ENCODE measurements at regions not wholly inside any gene's neighbourhood (a gene's known extent, or its start where the extent isn't known, plus 50 kb on each side); places are given as distances from the start of the nearest gene placed in this dataset.

DNA sequence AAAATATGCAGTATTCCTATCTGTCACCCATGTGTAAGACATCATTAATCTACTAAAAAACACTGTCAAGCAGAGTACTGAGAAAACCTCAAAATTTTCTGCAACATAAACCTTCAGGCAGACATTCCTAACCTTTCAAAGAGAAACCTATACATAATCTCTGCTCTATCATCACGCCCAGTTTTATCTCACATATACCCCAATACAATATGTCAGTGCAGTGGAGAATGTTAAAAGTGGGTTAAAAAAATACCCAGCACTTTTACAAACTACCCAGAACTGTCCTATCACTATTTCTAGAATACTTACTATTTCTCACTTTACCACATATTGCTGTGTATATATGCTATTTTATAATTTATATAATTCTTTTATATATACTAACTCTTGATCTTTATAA, 922.0 kb upstream of the SORCS1 start:
- H3K27ac ChIP-seq (ENCODE audit: low read depth in 2 of 2, low read length in 1 of 2) = no peak overlapping the region
- no peaks in the 10 kb centered on the region for H3K36me3 ChIP-seq (ENCODE audit: control insufficient read depth in 2 of 2, insufficient read depth in 2 of 2, low read length in 1 of 2)
- H3K9me3 ChIP-seq (ENCODE audit: control insufficient read depth in 2 of 2, insufficient read depth in 1 of 2, low read depth in 1 of 2, low read length in 1 of 2) = peaks cover 0 to 3% of the 10 kb centered on the region in 2 donors
- no peaks in the 10 kb centered on the region for H3K4me1 ChIP-seq (ENCODE audit: control insufficient read depth in 2 of 2, insufficient read depth in 2 of 2, low read length in 1 of 2)
- no peaks in the 10 kb centered on the region for H3K27me3 ChIP-seq (ENCODE audit: control insufficient read depth in 1 of 2, insufficient read depth in 2 of 2, low read length in 2 of 2)
- no peak overlapping the region for H3K4me3 ChIP-seq (ENCODE audit: low read depth in 1 of 2, low read length in 2 of 2)
- 82 to 84% methylated on average over 1 of the region's 1 CpG for WGBS, 2 donors

DNA sequence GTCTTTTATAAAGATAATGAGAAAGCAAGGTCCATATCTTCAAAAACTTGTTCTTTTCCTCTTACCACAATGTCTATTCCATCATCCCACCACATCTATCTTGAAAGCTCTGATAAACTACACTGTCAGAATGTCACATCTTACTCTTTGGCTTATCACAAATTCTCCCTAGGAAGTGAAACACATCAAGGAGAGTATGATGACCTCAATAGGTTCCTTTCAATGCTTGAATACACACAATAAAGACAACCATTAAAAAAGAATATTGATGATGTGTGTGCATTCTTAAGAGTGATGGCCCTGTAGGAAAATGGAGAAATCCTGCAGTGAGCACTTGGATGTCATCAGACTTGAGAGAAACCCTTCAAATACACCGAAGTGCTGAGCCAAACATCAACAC, 918.1 kb upstream of the SORCS1 start:
- WGBS, 2 donors = 61 to 70% methylated on average over 1 of the region's 1 CpG

DNA sequence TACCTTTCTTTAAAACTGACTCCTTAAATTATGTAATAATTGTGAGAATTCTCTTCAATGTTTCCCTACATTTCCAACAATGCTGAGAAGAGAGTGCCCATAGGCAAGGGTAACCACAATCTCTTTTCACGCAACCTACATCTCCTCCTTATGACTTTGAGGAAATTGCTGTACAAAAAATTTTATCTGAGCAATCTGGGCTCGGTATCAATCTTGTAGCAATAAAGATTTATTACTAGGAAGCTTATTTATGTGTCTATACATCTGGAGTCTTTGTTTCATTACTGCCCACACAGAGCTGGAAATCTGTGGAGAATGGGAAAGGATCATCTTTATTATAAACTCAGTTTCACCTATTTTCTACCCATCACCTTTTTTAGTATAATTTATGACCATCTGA, 913.8 kb upstream of the SORCS1 start:
- H3K4me3 ChIP-seq (ENCODE audit: low read depth in 1 of 2, low read length in 2 of 2) = no peak overlapping the region
- no peak overlapping the region for H3K27ac ChIP-seq (ENCODE audit: low read depth in 2 of 2, low read length in 1 of 2)
- no peaks in the 10 kb centered on the region for H3K4me1 ChIP-seq (ENCODE audit: control insufficient read depth in 2 of 2, insufficient read depth in 2 of 2, low read length in 1 of 2)
- H3K36me3 ChIP-seq (ENCODE audit: control insufficient read depth in 2 of 2, insufficient read depth in 2 of 2, low read length in 1 of 2) = no peaks in the 10 kb centered on the region
- no peaks in the 10 kb centered on the region for H3K9me3 ChIP-seq (ENCODE audit: control insufficient read depth in 2 of 2, insufficient read depth in 1 of 2, low read depth in 1 of 2, low read length in 1 of 2)
- 68% methylated on average over 2 of the region's 2 CpGs for whole genome bisulfite sequencing, 2 donors
- H3K27me3 ChIP-seq (ENCODE audit: control insufficient read depth in 1 of 2, insufficient read depth in 2 of 2, low read length in 2 of 2) = no peaks in the 10 kb centered on the region

More for the DNA sequence above, 918.1 kb upstream of the SORCS1 start:
- H3K9me3 ChIP-seq (ENCODE audit: control insufficient read depth in 2 of 2, insufficient read depth in 1 of 2, low read depth in 1 of 2, low read length in 1 of 2) = no peaks in the 10 kb centered on the region
- no peaks in the 10 kb centered on the region for H3K36me3 ChIP-seq (ENCODE audit: control insufficient read depth in 2 of 2, insufficient read depth in 2 of 2, low read length in 1 of 2)
- H3K4me3 ChIP-seq (ENCODE audit: low read depth in 1 of 2, low read length in 2 of 2) = no peak overlapping the region
- no peaks in the 10 kb centered on the region for H3K27me3 ChIP-seq (ENCODE audit: control insufficient read depth in 1 of 2, insufficient read depth in 2 of 2, low read length in 2 of 2)
- H3K27ac ChIP-seq (ENCODE audit: low read depth in 2 of 2, low read length in 1 of 2) = no peak overlapping the region
- H3K4me1 ChIP-seq (ENCODE audit: control insufficient read depth in 2 of 2, insufficient read depth in 2 of 2, low read length in 1 of 2) = no peaks in the 10 kb centered on the region

- H3K27me3 ChIP-seq (ENCODE audit: control insufficient read depth in 1 of 2, insufficient read depth in 2 of 2, low read length in 2 of 2) = no peaks in the 10 kb centered on the region
- no peaks in the 10 kb centered on the region for H3K4me1 ChIP-seq (ENCODE audit: control insufficient read depth in 2 of 2, insufficient read depth in 2 of 2, low read length in 1 of 2)
- H3K36me3 ChIP-seq (ENCODE audit: control insufficient read depth in 2 of 2, insufficient read depth in 2 of 2, low read length in 1 of 2) = no peaks in the 10 kb centered on the region
- no peak overlapping the region for H3K27ac ChIP-seq (ENCODE audit: low read depth in 2 of 2, low read length in 1 of 2)
- 84 to 87% methylated on average over 3 of the region's 3 CpGs for WGBS, 2 donors
- H3K4me3 ChIP-seq (ENCODE audit: low read depth in 1 of 2, low read length in 2 of 2) = no peak overlapping the region
- no peaks in the 10 kb centered on the region for H3K9me3 ChIP-seq (ENCODE audit: control insufficient read depth in 2 of 2, insufficient read depth in 1 of 2, low read depth in 1 of 2, low read length in 1 of 2)
Measured at GRCh38 chr10:108072466-108072865, 908.0 kb upstream of the SORCS1 start.

DNA sequence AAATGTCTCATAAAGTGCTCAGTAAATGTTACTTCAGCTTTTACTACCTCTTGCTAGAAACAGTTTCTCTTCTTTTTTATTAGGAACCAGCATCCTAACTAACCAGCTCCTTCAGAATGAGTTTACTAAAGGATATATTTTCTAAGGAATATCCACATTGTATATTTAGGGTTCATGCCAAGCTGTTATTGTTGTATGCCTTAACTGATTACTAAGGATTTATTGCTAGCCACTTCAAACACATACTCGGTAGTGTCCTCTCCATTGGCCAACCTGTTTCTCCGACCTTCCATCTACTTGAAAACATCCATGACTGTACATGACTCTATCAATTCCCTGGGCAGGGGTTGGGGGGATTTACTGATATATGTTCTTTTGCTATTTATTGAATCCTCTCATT, 906.3 kb upstream of the SORCS1 start:
- no peaks in the 10 kb centered on the region for H3K9me3 ChIP-seq (ENCODE audit: control insufficient read depth in 2 of 2, insufficient read depth in 1 of 2, low read depth in 1 of 2, low read length in 1 of 2)
- H3K4me3 ChIP-seq (ENCODE audit: low read depth in 1 of 2, low read length in 2 of 2) = no peak overlapping the region
- no peaks in the 10 kb centered on the region for H3K4me1 ChIP-seq (ENCODE audit: control insufficient read depth in 2 of 2, insufficient read depth in 2 of 2, low read length in 1 of 2)
- H3K27ac ChIP-seq (ENCODE audit: low read depth in 2 of 2, low read length in 1 of 2) = no peak overlapping the region
- no peaks in the 10 kb centered on the region for H3K36me3 ChIP-seq (ENCODE audit: control insufficient read depth in 2 of 2, insufficient read depth in 2 of 2, low read length in 1 of 2)
- H3K27me3 ChIP-seq (ENCODE audit: control insufficient read depth in 1 of 2, insufficient read depth in 2 of 2, low read length in 2 of 2) = no peaks in the 10 kb centered on the region
- 62 to 63% methylated on average over 2 of the region's 2 CpGs for WGBS, 2 donors

- Histone ChIP-seq H3K27me3 (ENCODE audit: control insufficient read depth in 1 of 2, insufficient read depth in 2 of 2, low read length in 2 of 2) (no peaks in the 10 kb centered on the region), H3K36me3 (ENCODE audit: control insufficient read depth in 2 of 2, insufficient read depth in 2 of 2, low read length in 1 of 2) (no peaks in the 10 kb centered on the region), H3K27ac (ENCODE audit: low read depth in 2 of 2, low read length in 1 of 2) (no peak overlapping the region), H3K4me1 (ENCODE audit: control insufficient read depth in 2 of 2, insufficient read depth in 2 of 2, low read length in 1 of 2) (no peaks in the 10 kb centered on the region), H3K4me3 (ENCODE audit: low read depth in 1 of 2, low read length in 2 of 2) (no peak overlapping the region), H3K9me3 (ENCODE audit: control insufficient read depth in 2 of 2, insufficient read depth in 1 of 2, low read depth in 1 of 2, low read length in 1 of 2) (no peaks in the 10 kb centered on the region)
- WGBS, 2 donors = 72 to 74% methylated on average over 1 of the region's 1 CpG
Measured at GRCh38 chr10:108069096-108069495, 904.6 kb upstream of the SORCS1 start.

DNA sequence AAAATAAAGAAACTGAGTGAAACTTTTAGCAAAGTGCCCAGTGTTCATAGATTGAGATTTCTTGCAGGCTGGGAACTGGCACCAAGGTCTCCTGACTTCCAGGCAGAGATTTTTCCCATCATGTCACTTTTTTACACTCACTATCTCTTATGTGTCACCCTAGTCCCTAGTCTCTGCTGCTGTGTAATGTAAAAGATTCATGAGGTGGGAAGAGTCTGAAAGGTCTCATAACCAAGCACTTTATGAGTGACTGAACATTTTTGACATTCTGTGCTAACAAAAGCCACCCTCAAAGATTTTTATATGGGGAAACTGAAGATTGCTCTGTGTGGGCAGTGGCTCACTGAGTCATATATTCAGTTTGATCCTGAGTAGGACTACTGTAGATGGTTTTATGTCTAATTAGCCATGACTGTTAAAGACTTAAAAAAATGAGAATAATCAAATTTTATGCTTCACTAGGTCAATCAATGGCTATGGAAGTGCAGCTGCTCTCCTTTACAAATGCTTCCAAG, 900.3 kb upstream of the SORCS1 start:
- Histone ChIP-seq H3K9me3 (ENCODE audit: control insufficient read depth in 2 of 2, insufficient read depth in 1 of 2, low read depth in 1 of 2, low read length in 1 of 2) (no peaks in the 10 kb centered on the region), H3K36me3 (ENCODE audit: control insufficient read depth in 2 of 2, insufficient read depth in 2 of 2, low read length in 1 of 2) (no peaks in the 10 kb centered on the region), H3K4me1 (ENCODE audit: control insufficient read depth in 2 of 2, insufficient read depth in 2 of 2, low read length in 1 of 2) (no peaks in the 10 kb centered on the region), H3K4me3 (ENCODE audit: low read depth in 1 of 2, low read length in 2 of 2) (no peak overlapping the region), H3K27ac (ENCODE audit: low read depth in 2 of 2, low read length in 1 of 2) (no peak overlapping the region), H3K27me3 (ENCODE audit: control insufficient read depth in 1 of 2, insufficient read depth in 2 of 2, low read length in 2 of 2) (no peaks in the 10 kb centered on the region)

DNA sequence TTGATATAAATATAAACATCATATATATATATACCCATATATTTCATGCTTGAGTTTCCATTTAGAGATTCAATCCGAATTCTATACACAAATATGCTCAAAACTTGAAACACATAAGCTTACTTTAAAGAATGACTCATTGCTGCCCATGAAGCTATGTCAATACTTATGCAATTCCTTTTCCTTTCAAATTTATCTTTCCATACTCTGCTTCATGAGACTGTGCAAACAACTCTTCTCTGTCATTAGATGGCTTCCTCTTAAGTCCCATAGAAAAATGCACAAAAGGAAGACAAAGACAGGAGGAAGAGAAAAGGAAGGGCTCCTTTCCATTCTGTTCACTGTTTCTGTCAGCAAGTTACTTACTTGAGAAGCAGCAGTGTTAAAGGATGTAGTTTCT, 895.7 kb upstream of the SORCS1 start:
- WGBS, 2 donors = 16 to 31% methylated on average over 1 of the region's 1 CpG
- Histone ChIP-seq H3K27me3 (ENCODE audit: control insufficient read depth in 1 of 2, insufficient read depth in 2 of 2, low read length in 2 of 2) (no peaks in the 10 kb centered on the region), H3K27ac (ENCODE audit: low read depth in 2 of 2, low read length in 1 of 2) (no peak overlapping the region), H3K36me3 (ENCODE audit: control insufficient read depth in 2 of 2, insufficient read depth in 2 of 2, low read length in 1 of 2) (no peaks in the 10 kb centered on the region), H3K9me3 (ENCODE audit: control insufficient read depth in 2 of 2, insufficient read depth in 1 of 2, low read depth in 1 of 2, low read length in 1 of 2) (no peaks in the 10 kb centered on the region), H3K4me1 (ENCODE audit: control insufficient read depth in 2 of 2, insufficient read depth in 2 of 2, low read length in 1 of 2) (no peaks in the 10 kb centered on the region), H3K4me3 (ENCODE audit: low read depth in 1 of 2, low read length in 2 of 2) (no peak overlapping the region)

- no peaks in the 10 kb centered on the region for H3K36me3 ChIP-seq (ENCODE audit: control insufficient read depth in 2 of 2, insufficient read depth in 2 of 2, low read length in 1 of 2)
- no peak overlapping the region for H3K4me3 ChIP-seq (ENCODE audit: low read depth in 1 of 2, low read length in 2 of 2)
- no peaks in the 10 kb centered on the region for H3K9me3 ChIP-seq (ENCODE audit: control insufficient read depth in 2 of 2, insufficient read depth in 1 of 2, low read depth in 1 of 2, low read length in 1 of 2)
- H3K4me1 ChIP-seq (ENCODE audit: control insufficient read depth in 2 of 2, insufficient read depth in 2 of 2, low read length in 1 of 2) = no peaks in the 10 kb centered on the region
- H3K27ac ChIP-seq (ENCODE audit: low read depth in 2 of 2, low read length in 1 of 2) = no peak overlapping the region
- no peaks in the 10 kb centered on the region for H3K27me3 ChIP-seq (ENCODE audit: control insufficient read depth in 1 of 2, insufficient read depth in 2 of 2, low read length in 2 of 2)
- WGBS, 2 donors = 41 to 44% methylated on average over 1 of the region's 1 CpG
Measured at GRCh38 chr10:108055506-108055905, 891.0 kb upstream of the SORCS1 start.

DNA sequence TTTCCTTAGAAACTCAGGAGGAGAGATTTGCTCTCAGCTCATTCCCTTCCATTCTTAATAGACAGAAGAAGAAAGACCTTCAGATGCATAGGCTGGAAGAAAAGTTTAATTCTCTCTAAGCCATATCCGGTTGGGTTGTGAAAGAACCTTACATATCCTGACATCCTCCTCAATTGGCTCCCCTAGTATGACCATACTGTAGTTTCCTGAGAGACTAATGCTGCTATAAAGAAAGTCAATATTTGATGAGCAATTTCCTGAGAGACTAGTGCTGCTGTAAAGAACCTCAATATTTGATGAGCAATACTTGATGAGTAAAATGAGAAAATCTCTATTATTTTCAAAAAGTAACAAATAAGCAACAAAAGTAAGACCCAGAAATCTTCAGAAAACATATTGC, 888.5 kb upstream of the SORCS1 start:
- Histone ChIP-seq H3K27me3 (ENCODE audit: control insufficient read depth in 1 of 2, insufficient read depth in 2 of 2, low read length in 2 of 2) (no peaks in the 10 kb centered on the region), H3K9me3 (ENCODE audit: control insufficient read depth in 2 of 2, insufficient read depth in 1 of 2, low read depth in 1 of 2, low read length in 1 of 2) (no peaks in the 10 kb centered on the region), H3K4me1 (ENCODE audit: control insufficient read depth in 2 of 2, insufficient read depth in 2 of 2, low read length in 1 of 2) (no peaks in the 10 kb centered on the region), H3K27ac (ENCODE audit: low read depth in 2 of 2, low read length in 1 of 2) (no peak overlapping the region), H3K36me3 (ENCODE audit: control insufficient read depth in 2 of 2, insufficient read depth in 2 of 2, low read length in 1 of 2) (no peaks in the 10 kb centered on the region), H3K4me3 (ENCODE audit: low read depth in 1 of 2, low read length in 2 of 2) (no peak overlapping the region)
- WGBS, 2 donors = 68 to 84% methylated on average over 1 of the region's 1 CpG
